Type B pancreatic cell (in vitro differentiated cells): ENCODE measurements at regions not wholly inside any gene's neighbourhood (a gene's known extent, or its start where the extent isn't known, plus 50 kb on each side); places are given as distances from the start of the nearest gene placed in this dataset.

ENCODE experiments used
- DNase-seq: peaks from one replicate; pipeline ENCODE4 v3.0.0; 2021; ENCODE audit warnings: mixed read lengths; ENCODE audit not compliant: unreplicated experiment; ENCODE audit errors: extremely low spot score
- H3K27ac Mint-ChIP-seq: 2 replicates; pipeline ENCODE4 v1.8.0; 2021; ENCODE audit warnings: mild to moderate bottlenecking, mixed read lengths
- H3K27me3 Mint-ChIP-seq: 2 replicates; pipeline ENCODE4 v1.8.0; 2021; ENCODE audit warnings: mixed read lengths
- H3K36me3 Mint-ChIP-seq: 2 replicates; pipeline ENCODE4 v1.8.0; 2021; ENCODE audit warnings: mixed read lengths
- H3K4me1 Mint-ChIP-seq: one replicate; pipeline ENCODE4 v1.8.0; 2021; ENCODE audit warnings: mixed read lengths; ENCODE audit not compliant: unreplicated experiment
- H3K4me3 Mint-ChIP-seq: 2 replicates; pipeline ENCODE4 v1.8.0; 2021; ENCODE audit warnings: mild to moderate bottlenecking, mixed read lengths
- H3K9me3 Mint-ChIP-seq: 2 replicates; pipeline ENCODE4 v1.8.0; 2021; ENCODE audit warnings: mixed read lengths
- CTCF ChIP-seq: fragments of 200-600 bp; sonication (generic); conservative IDR thresholded peaks from 2 replicates; pipeline ENCODE4 v1.5.0; 2021; ENCODE audit warnings: antibody characterized with exemption, mild to moderate bottlenecking

- no peaks in the 10 kb centered on the region for H3K27me3 Mint-ChIP-seq
- DNase-seq: no peak
These were observed 262.6 kb downstream of the ADAMTS20 start for GRCh38 chr12:43289426-43289801.

GRCh38 chr12:43288671-43289425 lies 263.2 kb downstream of the ADAMTS20 start:
- Mint-ChIP-seq H3K36me3 (no peaks in the 10 kb centered on the region), H3K27ac (no peak overlapping the region)
- DNase-seq: no peak

More at GRCh38 chr12:43289426-43289801, 262.6 kb downstream of the ADAMTS20 start:
- Mint-ChIP-seq H3K4me1 (peaks cover 32% of the 10 kb centered on the region), H3K27ac (no peak overlapping the region), H3K36me3 (no peaks in the 10 kb centered on the region), H3K4me3 (peak overlapping the region; percentile 23), H3K9me3 (no peaks in the 10 kb centered on the region)
- no peak for TF ChIP-seq CTCF

GRCh38 chr12:43287706-43288383 lies 264.2 kb downstream of the ADAMTS20 start:
- Mint-ChIP-seq H3K4me3 (no peak overlapping the region), H3K27ac (no peak overlapping the region), H3K27me3 (no peaks in the 10 kb centered on the region), H3K9me3 (no peaks in the 10 kb centered on the region), H3K36me3 (no peaks in the 10 kb centered on the region), H3K4me1 (peaks cover 38% of the 10 kb centered on the region)
- DNase-seq: no peak
- no peak for TF ChIP-seq CTCF

More at GRCh38 chr12:43288671-43289425, 263.2 kb downstream of the ADAMTS20 start:
- H3K4me1 Mint-ChIP-seq: peaks cover 36% of the 10 kb centered on the region
- H3K4me3 Mint-ChIP-seq: peak overlapping the region; percentile 23
- no peaks in the 10 kb centered on the region for H3K9me3 Mint-ChIP-seq
- TF ChIP-seq CTCF: no peak
- H3K27me3 Mint-ChIP-seq: no peaks in the 10 kb centered on the region

GRCh38 chr12:43286986-43287385 lies 265.0 kb downstream of the ADAMTS20 start:
- Mint-ChIP-seq H3K36me3 (no peaks in the 10 kb centered on the region), H3K27me3 (no peaks in the 10 kb centered on the region), H3K27ac (no peak overlapping the region), H3K4me3 (peak overlapping the region; percentile 23), H3K4me1 (peaks cover 34% of the 10 kb centered on the region), H3K9me3 (no peaks in the 10 kb centered on the region)
- TF ChIP-seq CTCF: no peak
- no peak for DNase-seq

GRCh38 chr12:43285159-43285598 lies 266.8 kb downstream of the ADAMTS20 start:
- Mint-ChIP-seq H3K9me3 (no peaks in the 10 kb centered on the region), H3K4me3 (no peak overlapping the region), H3K36me3 (no peaks in the 10 kb centered on the region), H3K27ac (peak overlapping the region; percentile 9), H3K4me1 (peaks cover 34% of the 10 kb centered on the region), H3K27me3 (no peaks in the 10 kb centered on the region)
- no peak for TF ChIP-seq CTCF
- no peak for DNase-seq
